SK-N-MC (cell line): ENCODE measurements at regions not wholly inside any gene's neighbourhood (a gene's known extent, or its start where the extent isn't known, plus 50 kb on each side); places are given as distances from the start of the nearest gene placed in this dataset.

Experiments used
- EZH2 ChIP-seq: fragments of 200-600 bp; sonication (generic); IDR thresholded peaks from one replicate; pipeline ENCODE4 v1.6.1; 2017; ENCODE audit warnings: antibody characterized with exemption
- POLR2AphosphoS5 ChIP-seq: IDR thresholded peaks from 2 replicates; pipeline ENCODE4 v1.6.1; 2012; ENCODE audit warnings: mild to moderate bottlenecking, low read depth, low read length, borderline replicate concordance

DNA sequence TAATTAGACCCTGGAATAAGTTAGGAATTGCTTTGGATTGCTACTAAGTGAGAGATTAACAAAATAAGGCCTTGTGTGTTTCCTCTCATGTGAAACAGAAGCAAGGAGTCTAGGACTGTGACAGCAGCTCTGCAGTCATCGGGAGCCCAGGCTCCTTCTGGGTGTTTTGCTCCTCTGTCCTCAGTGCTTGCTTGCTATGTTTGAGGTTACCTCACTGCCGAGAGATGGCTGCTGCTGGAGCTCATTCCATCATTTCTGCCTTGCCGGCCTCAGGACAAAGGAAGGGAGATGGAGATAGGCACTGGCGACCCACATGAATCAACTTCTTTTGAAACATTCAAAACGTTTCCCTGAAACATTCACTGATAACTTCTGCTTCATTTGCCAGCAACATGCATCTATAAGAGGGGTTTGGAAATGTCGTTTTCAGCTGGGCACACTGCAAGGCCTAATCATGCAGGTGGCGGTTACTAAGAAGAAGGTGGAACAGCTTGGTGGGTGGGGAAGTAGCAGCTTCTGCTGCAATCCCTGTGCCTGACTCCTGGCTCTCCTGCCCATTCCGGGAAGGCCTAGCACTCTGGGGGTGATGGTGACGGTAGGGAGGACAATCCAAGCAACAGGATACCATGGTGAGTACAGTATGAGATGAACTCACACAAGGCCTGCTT is 77.2 kb upstream of the CD180 start:
- TF ChIP-seq POLR2AphosphoS5 (no peak), EZH2 (no peak)
